ENCODE measurements at regions not wholly inside any gene's neighbourhood (a gene's known extent, or its start where the extent isn't known, plus 50 kb on each side); places are given as distances from the start of the nearest gene placed in this dataset.

GRCh38 chr12:93089805-93090569, 160.9 kb upstream of the EEA1 start (continued):
- TF ChIP-seq, protein P1, sequence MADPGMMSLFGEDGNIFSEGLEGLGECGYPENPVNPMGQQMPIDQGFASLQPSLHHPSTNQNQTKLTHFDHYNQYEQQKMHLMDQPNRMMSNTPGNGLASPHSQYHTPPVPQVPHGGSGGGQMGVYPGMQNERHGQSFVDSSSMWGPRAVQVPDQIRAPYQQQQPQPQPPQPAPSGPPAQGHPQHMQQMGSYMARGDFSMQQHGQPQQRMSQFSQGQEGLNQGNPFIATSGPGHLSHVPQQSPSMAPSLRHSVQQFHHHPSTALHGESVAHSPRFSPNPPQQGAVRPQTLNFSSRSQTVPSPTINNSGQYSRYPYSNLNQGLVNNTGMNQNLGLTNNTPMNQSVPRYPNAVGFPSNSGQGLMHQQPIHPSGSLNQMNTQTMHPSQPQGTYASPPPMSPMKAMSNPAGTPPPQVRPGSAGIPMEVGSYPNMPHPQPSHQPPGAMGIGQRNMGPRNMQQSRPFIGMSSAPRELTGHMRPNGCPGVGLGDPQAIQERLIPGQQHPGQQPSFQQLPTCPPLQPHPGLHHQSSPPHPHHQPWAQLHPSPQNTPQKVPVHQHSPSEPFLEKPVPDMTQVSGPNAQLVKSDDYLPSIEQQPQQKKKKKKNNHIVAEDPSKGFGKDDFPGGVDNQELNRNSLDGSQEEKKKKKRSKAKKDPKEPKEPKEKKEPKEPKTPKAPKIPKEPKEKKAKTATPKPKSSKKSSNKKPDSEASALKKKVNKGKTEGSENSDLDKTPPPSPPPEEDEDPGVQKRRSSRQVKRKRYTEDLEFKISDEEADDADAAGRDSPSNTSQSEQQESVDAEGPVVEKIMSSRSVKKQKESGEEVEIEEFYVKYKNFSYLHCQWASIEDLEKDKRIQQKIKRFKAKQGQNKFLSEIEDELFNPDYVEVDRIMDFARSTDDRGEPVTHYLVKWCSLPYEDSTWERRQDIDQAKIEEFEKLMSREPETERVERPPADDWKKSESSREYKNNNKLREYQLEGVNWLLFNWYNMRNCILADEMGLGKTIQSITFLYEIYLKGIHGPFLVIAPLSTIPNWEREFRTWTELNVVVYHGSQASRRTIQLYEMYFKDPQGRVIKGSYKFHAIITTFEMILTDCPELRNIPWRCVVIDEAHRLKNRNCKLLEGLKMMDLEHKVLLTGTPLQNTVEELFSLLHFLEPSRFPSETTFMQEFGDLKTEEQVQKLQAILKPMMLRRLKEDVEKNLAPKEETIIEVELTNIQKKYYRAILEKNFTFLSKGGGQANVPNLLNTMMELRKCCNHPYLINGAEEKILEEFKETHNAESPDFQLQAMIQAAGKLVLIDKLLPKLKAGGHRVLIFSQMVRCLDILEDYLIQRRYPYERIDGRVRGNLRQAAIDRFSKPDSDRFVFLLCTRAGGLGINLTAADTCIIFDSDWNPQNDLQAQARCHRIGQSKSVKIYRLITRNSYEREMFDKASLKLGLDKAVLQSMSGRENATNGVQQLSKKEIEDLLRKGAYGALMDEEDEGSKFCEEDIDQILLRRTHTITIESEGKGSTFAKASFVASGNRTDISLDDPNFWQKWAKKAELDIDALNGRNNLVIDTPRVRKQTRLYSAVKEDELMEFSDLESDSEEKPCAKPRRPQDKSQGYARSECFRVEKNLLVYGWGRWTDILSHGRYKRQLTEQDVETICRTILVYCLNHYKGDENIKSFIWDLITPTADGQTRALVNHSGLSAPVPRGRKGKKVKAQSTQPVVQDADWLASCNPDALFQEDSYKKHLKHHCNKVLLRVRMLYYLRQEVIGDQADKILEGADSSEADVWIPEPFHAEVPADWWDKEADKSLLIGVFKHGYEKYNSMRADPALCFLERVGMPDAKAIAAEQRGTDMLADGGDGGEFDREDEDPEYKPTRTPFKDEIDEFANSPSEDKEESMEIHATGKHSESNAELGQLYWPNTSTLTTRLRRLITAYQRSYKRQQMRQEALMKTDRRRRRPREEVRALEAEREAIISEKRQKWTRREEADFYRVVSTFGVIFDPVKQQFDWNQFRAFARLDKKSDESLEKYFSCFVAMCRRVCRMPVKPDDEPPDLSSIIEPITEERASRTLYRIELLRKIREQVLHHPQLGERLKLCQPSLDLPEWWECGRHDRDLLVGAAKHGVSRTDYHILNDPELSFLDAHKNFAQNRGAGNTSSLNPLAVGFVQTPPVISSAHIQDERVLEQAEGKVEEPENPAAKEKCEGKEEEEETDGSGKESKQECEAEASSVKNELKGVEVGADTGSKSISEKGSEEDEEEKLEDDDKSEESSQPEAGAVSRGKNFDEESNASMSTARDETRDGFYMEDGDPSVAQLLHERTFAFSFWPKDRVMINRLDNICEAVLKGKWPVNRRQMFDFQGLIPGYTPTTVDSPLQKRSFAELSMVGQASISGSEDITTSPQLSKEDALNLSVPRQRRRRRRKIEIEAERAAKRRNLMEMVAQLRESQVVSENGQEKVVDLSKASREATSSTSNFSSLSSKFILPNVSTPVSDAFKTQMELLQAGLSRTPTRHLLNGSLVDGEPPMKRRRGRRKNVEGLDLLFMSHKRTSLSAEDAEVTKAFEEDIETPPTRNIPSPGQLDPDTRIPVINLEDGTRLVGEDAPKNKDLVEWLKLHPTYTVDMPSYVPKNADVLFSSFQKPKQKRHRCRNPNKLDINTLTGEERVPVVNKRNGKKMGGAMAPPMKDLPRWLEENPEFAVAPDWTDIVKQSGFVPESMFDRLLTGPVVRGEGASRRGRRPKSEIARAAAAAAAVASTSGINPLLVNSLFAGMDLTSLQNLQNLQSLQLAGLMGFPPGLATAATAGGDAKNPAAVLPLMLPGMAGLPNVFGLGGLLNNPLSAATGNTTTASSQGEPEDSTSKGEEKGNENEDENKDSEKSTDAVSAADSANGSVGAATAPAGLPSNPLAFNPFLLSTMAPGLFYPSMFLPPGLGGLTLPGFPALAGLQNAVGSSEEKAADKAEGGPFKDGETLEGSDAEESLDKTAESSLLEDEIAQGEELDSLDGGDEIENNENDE (IDR thresholded peaks at IDR 0.05; ENCODE audit: insufficient replicate concordance, low read length) = no peak
- no peak for TF ChIP-seq BCL11A (IDR thresholded peaks at IDR 0.05; ENCODE audit: low read depth in 2 of 2, low read length in 2 of 2)

All from H1 (cell line).